ENCODE measurements at regions not wholly inside any gene's neighbourhood (a gene's known extent, or its start where the extent isn't known, plus 50 kb on each side); places are given as distances from the start of the nearest gene placed in this dataset.
"Not testable (repeated sequence)": the region's sequence is repeated elsewhere in the genome, so short reads cannot be mapped to it uniquely, and the experiment has no call there.

GRCh38 chr6:80425089-80425823 lies 318.8 kb downstream of the BCKDHB start:
- POLR2A ChIA-PET, result no interaction called here
- Mint-ChIP-seq H3K36me3 (peaks cover 21% of the 10 kb centered on the region), H3K4me3 (no peak overlapping the region), H3K27me3 (no peaks in the 10 kb centered on the region), H3K4me1 (ENCODE audit: low read depth) (no peaks in the 10 kb centered on the region), H3K27ac (no peak overlapping the region), H3K9me3 (peaks cover 64% of the 10 kb centered on the region)
- intact Hi-C loops (cut with micrococcal nuclease), result no loop called here
- DNase-seq, result no peak
- CTCF ChIA-PET, result no interaction called here

- CTCF ChIA-PET, result no interaction called here
- no peaks in the 10 kb centered on the region for H3K4me1 Mint-ChIP-seq (ENCODE audit: low read depth)
- POLR2A ChIA-PET, result no interaction called here
- intact Hi-C loops (cut with micrococcal nuclease), result no loop called here
- no peak overlapping the region for H3K27ac Mint-ChIP-seq
- H3K36me3 Mint-ChIP-seq, result peaks cover 5% of the 10 kb centered on the region
- no peak overlapping the region for H3K4me3 Mint-ChIP-seq
- H3K27me3 Mint-ChIP-seq, result no peaks in the 10 kb centered on the region
- peaks cover 36% of the 10 kb centered on the region for H3K9me3 Mint-ChIP-seq
- DNase-seq, result no peak
These were observed 305.0 kb downstream of the BCKDHB start for GRCh38 chr6:80411486-80411885.

DNA sequence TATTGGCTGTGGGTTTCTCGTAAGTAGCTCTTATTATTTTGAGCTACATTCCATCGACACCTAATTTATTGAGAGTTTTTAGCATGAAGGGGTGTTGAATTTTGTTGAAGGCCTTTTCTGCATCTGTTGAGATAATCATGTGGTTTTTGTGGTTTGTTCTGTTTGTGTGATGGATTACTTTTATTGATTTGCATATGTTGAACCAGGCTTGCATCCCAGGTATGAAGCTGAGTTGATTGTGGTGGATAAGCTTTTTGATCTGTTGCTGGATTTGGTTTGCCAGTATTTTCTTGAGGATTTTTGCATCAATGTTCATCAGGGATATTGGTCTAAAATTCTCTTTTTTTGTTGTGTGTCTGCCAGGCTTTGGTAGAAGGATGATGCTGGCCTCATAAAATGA lies 301.5 kb downstream of the BCKDHB start:
- POLR2A ChIA-PET; H3K27ac Mint-ChIP-seq; H3K27me3 Mint-ChIP-seq; intact Hi-C loops (cut with micrococcal nuclease); CTCF ChIA-PET; H3K4me1 Mint-ChIP-seq (ENCODE audit: low read depth); H3K4me3 Mint-ChIP-seq; H3K36me3 Mint-ChIP-seq; DNase-seq: not testable (repeated sequence)
- H3K9me3 Mint-ChIP-seq, result peaks cover 32% of the 10 kb centered on the region

DNA sequence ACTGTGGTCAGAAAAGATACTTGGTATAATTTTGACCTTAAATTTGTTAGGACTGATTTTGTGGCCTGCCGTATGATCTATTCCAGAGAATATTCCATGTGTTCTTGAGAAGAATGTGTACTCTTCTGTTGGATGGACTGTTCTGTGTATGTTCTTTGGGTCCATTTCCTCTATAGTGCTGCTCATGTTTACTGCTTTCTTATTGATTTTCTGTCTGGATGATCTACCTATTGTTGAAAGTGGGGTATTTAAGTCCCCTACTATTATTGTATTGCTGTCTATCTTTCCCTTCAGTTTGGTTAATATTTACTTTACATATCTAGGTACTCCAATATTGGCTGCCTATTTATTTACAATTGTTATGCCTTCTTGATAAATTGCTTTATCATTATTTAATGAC lies 298.4 kb downstream of the BCKDHB start:
- H3K9me3 Mint-ChIP-seq, result peaks cover 32% of the 10 kb centered on the region
- no peak overlapping the region for H3K4me3 Mint-ChIP-seq
- H3K4me1 Mint-ChIP-seq (ENCODE audit: low read depth), result no peaks in the 10 kb centered on the region
- intact Hi-C loops (cut with micrococcal nuclease), result no loop called here
- H3K27me3 Mint-ChIP-seq, result no peaks in the 10 kb centered on the region
- peaks cover 4% of the 10 kb centered on the region for H3K36me3 Mint-ChIP-seq
- no peak overlapping the region for H3K27ac Mint-ChIP-seq
- ChIA-PET CTCF (no interaction called here), POLR2A (no interaction called here)
- no peak for DNase-seq

- POLR2A ChIA-PET, result no interaction called here
- H3K27ac Mint-ChIP-seq, result no peak overlapping the region
- CTCF ChIA-PET, result no interaction called here
- no peaks in the 10 kb centered on the region for H3K4me1 Mint-ChIP-seq (ENCODE audit: low read depth)
- H3K9me3 Mint-ChIP-seq, result peaks cover 35% of the 10 kb centered on the region
- peaks cover 1% of the 10 kb centered on the region for H3K36me3 Mint-ChIP-seq
- intact Hi-C loops (cut with micrococcal nuclease), result no loop called here
- no peak overlapping the region for H3K4me3 Mint-ChIP-seq
- H3K27me3 Mint-ChIP-seq, result no peaks in the 10 kb centered on the region
- no peak for DNase-seq
These were observed 296.9 kb downstream of the BCKDHB start for GRCh38 chr6:80403365-80403764.

DNA sequence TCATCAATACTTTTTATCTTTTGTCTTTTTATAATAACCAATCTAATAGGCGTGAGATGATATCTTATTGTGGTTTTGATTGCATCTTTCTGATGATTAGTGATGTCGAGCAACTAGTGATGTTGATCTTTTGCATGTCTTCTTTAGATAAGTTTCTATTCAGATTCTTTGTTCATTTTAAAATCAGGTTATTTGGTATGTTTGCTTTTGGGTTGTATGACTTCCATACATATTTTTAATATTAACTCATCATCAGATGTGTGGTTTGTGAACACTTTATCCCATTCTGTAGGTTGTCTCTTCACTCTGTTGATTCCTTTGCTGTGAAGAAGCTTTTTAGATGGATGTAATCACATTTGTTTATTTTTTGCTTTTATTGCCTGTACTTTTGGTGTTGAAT lies 295.8 kb downstream of the BCKDHB start:
- intact Hi-C loops (cut with micrococcal nuclease), result no loop called here
- H3K9me3 Mint-ChIP-seq, result peaks cover 40% of the 10 kb centered on the region
- POLR2A ChIA-PET, result no interaction called here
- H3K4me1 Mint-ChIP-seq (ENCODE audit: low read depth), result no peaks in the 10 kb centered on the region
- no peak overlapping the region for H3K4me3 Mint-ChIP-seq
- peaks cover 1% of the 10 kb centered on the region for H3K36me3 Mint-ChIP-seq
- CTCF ChIA-PET, result no interaction called here
- no peak overlapping the region for H3K27ac Mint-ChIP-seq
- H3K27me3 Mint-ChIP-seq, result no peaks in the 10 kb centered on the region
- no peak for DNase-seq

Data from activated CD4-positive, alpha-beta memory T cell treated with anti-CD3 and anti-CD28 coated beads for 36 hours (primary cell).